ENCODE measurements at regions not wholly inside any gene's neighbourhood (a gene's known extent, or its start where the extent isn't known, plus 50 kb on each side); places are given as distances from the start of the nearest gene placed in this dataset.

DNA sequence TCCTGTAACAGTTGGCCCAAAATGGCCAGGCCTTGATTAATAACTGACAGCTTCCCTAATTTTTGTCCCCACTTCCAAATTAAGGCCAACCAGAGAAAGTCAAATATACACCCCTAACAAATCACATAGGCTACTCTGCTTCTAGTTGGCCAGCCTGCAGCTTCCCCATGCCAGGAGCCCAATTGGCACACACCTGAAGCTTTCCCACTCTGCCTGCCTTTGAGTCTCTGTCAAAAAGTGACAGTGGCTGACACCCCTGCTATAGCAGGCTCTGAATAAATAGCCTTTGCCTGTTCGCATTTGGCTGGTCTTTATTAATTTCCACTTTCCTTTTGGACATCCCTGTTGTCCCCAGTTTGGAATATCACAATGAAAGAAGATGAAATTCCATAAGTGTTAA, 256.6 kb upstream of the NCKAP5 start:
- Mint-ChIP-seq H3K27ac (no peak overlapping the region), H3K27me3 (ENCODE audit: low read depth) (no peaks in the 10 kb centered on the region), H3K4me1 (no peaks in the 10 kb centered on the region), H3K4me3 (no peak overlapping the region), H3K36me3 (ENCODE audit: insufficient read depth in 1 of 3, low read depth in 3 of 3) (no peaks in the 10 kb centered on the region), H3K9me3 (no peaks in the 10 kb centered on the region)
- no peaks in the 10 kb centered on the region for H3K27me3 ChIP-seq (ENCODE audit: insufficient read depth, low read length)
- H2BK5ac ChIP-seq (ENCODE audit: insufficient read length, low read length) = no peak overlapping the region
- H4K91ac ChIP-seq (ENCODE audit: insufficient read length, low read depth, low read length) = no peak overlapping the region
- H3K4me2 ChIP-seq (ENCODE audit: insufficient read depth, insufficient read length, low read length) = no peak overlapping the region
- no peaks in the 10 kb centered on the region for H3K9me3 ChIP-seq (ENCODE audit: control insufficient read depth, low read depth, low read length)
- TF ChIP-seq, protein P1, sequence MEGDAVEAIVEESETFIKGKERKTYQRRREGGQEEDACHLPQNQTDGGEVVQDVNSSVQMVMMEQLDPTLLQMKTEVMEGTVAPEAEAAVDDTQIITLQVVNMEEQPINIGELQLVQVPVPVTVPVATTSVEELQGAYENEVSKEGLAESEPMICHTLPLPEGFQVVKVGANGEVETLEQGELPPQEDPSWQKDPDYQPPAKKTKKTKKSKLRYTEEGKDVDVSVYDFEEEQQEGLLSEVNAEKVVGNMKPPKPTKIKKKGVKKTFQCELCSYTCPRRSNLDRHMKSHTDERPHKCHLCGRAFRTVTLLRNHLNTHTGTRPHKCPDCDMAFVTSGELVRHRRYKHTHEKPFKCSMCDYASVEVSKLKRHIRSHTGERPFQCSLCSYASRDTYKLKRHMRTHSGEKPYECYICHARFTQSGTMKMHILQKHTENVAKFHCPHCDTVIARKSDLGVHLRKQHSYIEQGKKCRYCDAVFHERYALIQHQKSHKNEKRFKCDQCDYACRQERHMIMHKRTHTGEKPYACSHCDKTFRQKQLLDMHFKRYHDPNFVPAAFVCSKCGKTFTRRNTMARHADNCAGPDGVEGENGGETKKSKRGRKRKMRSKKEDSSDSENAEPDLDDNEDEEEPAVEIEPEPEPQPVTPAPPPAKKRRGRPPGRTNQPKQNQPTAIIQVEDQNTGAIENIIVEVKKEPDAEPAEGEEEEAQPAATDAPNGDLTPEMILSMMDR (conservative IDR thresholded peaks at IDR 0.05) = no peak
- no peak for DNase-seq
- no peaks in the 10 kb centered on the region for H3K79me1 ChIP-seq (ENCODE audit: insufficient read depth, low read depth, low read length, poor library complexity, severe bottlenecking)
- no peak overlapping the region for H3K9ac ChIP-seq (ENCODE audit: extremely low read depth, insufficient read length, low read length)
- no CpG with 5 or more reads among the region's 1 CpG for WGBS (ENCODE audit: extremely low coverage, insufficient read length, low lambda C conversion rate)
- H3K18ac ChIP-seq (ENCODE audit: insufficient read length, low read depth, low read length) = no peak overlapping the region
- no peak overlapping the region for H2BK20ac ChIP-seq (ENCODE audit: low read depth, low read length, poor library complexity, severe bottlenecking)
- no peak overlapping the region for H3K23ac ChIP-seq (ENCODE audit: insufficient read length, low read depth, low read length)
- no peak overlapping the region for H3K27ac ChIP-seq (ENCODE audit: insufficient read length, low read depth, low read length)
- no peaks in the 10 kb centered on the region for H3K23me2 ChIP-seq (ENCODE audit: insufficient read length, low read depth, low read length, poor library complexity, severe bottlenecking)
- H3K4ac ChIP-seq (ENCODE audit: low read depth, low read length) = no peak overlapping the region
- no peak overlapping the region for H4K5ac ChIP-seq (ENCODE audit: insufficient read length, low read depth, low read length)
- no peak overlapping the region for H3K56ac ChIP-seq (ENCODE audit: insufficient read length, low read depth, low read length)
- H2AK5ac ChIP-seq (ENCODE audit: insufficient read length, low read length) = no peak overlapping the region
- H2BK15ac ChIP-seq (ENCODE audit: low read depth, low read length) = no peak overlapping the region
- no peaks in the 10 kb centered on the region for H3K4me1 ChIP-seq (ENCODE audit: insufficient read depth, low read length)
- H2AFZ ChIP-seq (ENCODE audit: low read length) = no peak overlapping the region
- no peak overlapping the region for H2BK120ac ChIP-seq (ENCODE audit: low read depth, low read length, poor library complexity, severe bottlenecking)
- no peak overlapping the region for H3T11ph ChIP-seq (ENCODE audit: low read length)
- H3K79me2 ChIP-seq (ENCODE audit: insufficient read depth, low read length) = no peaks in the 10 kb centered on the region
- H3K14ac ChIP-seq (ENCODE audit: insufficient read depth, low read length) = no peak overlapping the region
- H2BK12ac ChIP-seq (ENCODE audit: insufficient read length, low read depth, low read length) = no peak overlapping the region
- H4K8ac ChIP-seq (replicated peaks; ENCODE audit: insufficient read length, low read depth, low read length) = no peak overlapping the region
- H4K20me1 ChIP-seq (ENCODE audit: control insufficient read depth, insufficient read depth, insufficient read length) = no peaks in the 10 kb centered on the region
